WTC11 (cell line): ENCODE measurements at regions not wholly inside any gene's neighbourhood (a gene's known extent, or its start where the extent isn't known, plus 50 kb on each side); places are given as distances from the start of the nearest gene placed in this dataset.

Experiments used
- ATAC-seq: fragments of 200-7000 bp; cut with Tn5 transposase; 2 replicates; pipeline ENCODE4 v1.10.0; 2021; ENCODE audit warnings: mild to moderate bottlenecking, moderate library complexity
- CTCF ChIA-PET: fragments of 300-600 bp; sonication (Branson Sonifier 250); formaldehyde crosslinking; loops from one replicate; lab custom pipeline; 2021; ENCODE audit warnings: antibody characterized with exemption; lab: Charles Lee
- POLR2A ChIA-PET: fragments of 350-600 bp; sonication (Branson Sonifier 250); formaldehyde crosslinking; loops from one replicate; lab custom pipeline; 2021; ENCODE audit warnings: antibody characterized with exemption; lab: Charles Lee
- DNase-seq: peaks from one replicate; pipeline ENCODE4 v3.0.0; 2021; ENCODE audit warnings: low spot score
- H3K27ac Mint-ChIP-seq: 2 replicates; pipeline ENCODE4 v1.8.0; 2021; ENCODE audit warnings: mixed read lengths
- H3K27me3 Mint-ChIP-seq: 2 replicates; pipeline ENCODE4 v1.8.0; 2021; ENCODE audit warnings: low read depth, mild to moderate bottlenecking, moderate library complexity, mixed read lengths
- H3K36me3 Mint-ChIP-seq: 2 replicates; pipeline ENCODE4 v1.8.0; 2021; ENCODE audit warnings: mixed read lengths
- H3K4me1 Mint-ChIP-seq: 2 replicates; pipeline ENCODE4 v1.8.0; 2022; ENCODE audit warnings: mixed read lengths
- H3K4me3 Mint-ChIP-seq: 2 replicates; pipeline ENCODE4 v1.8.0; 2021; ENCODE audit warnings: mild to moderate bottlenecking, moderate library complexity, mixed read lengths
- H3K9me3 Mint-ChIP-seq: 2 replicates; pipeline ENCODE4 v1.8.0; 2021; ENCODE audit warnings: mixed read lengths
- ATF3 ChIP-seq: sonication (generic); formaldehyde crosslinking; conservative IDR thresholded peaks from 2 replicates; pipeline ENCODE4 v1.8.1; 2022; ENCODE audit warnings: mild to moderate bottlenecking, missing genetic modification reagents
- E2F4 ChIP-seq: sonication (generic); formaldehyde crosslinking; IDR thresholded peaks from 2 replicates; pipeline ENCODE4 v1.8.1; 2022; ENCODE audit warnings: low read depth, mild to moderate bottlenecking, moderate library complexity, missing genetic modification reagents, borderline replicate concordance
- EMX1 ChIP-seq: fragments of 250-450 bp; sonication (Bioruptor Pico); IDR thresholded peaks from 2 replicates; pipeline ENCODE4 v1.8.0; 2021; ENCODE audit warnings: mild to moderate bottlenecking
- FOXP1 ChIP-seq: sonication (generic); formaldehyde crosslinking; IDR thresholded peaks from 2 replicates; pipeline ENCODE4 v1.8.0; 2022; ENCODE audit warnings: missing genetic modification reagents, mild to moderate bottlenecking, moderate library complexity, borderline replicate concordance
- HMGA2 ChIP-seq: fragments of 250-450 bp; sonication (Bioruptor Pico); IDR thresholded peaks from 2 replicates; pipeline ENCODE4 v1.4.0; 2021; ENCODE audit warnings: mild to moderate bottlenecking, moderate library complexity
- IRF2 ChIP-seq: sonication (generic); formaldehyde crosslinking; IDR thresholded peaks from 2 replicates; pipeline ENCODE4 v1.8.0; 2022; ENCODE audit warnings: low read depth, missing genetic modification reagents, borderline replicate concordance
- JUN ChIP-seq: sonication (generic); formaldehyde crosslinking; IDR thresholded peaks from 2 replicates; pipeline ENCODE4 v1.8.0; 2023; ENCODE audit warnings: mild to moderate bottlenecking, missing genetic modification reagents
- MAX ChIP-seq: sonication (generic); formaldehyde crosslinking; IDR thresholded peaks from 2 replicates; pipeline ENCODE4 v1.8.0; 2022; ENCODE audit warnings: mild to moderate bottlenecking, missing genetic modification reagents
- NFE2L1 ChIP-seq: sonication (generic); formaldehyde crosslinking; IDR thresholded peaks from 2 replicates; pipeline ENCODE4 v1.8.1; 2023; ENCODE audit warnings: missing genetic modification reagents
- NR1H2 ChIP-seq: sonication (generic); formaldehyde crosslinking; IDR thresholded peaks from 2 replicates; pipeline ENCODE4 v1.9.0; 2021; ENCODE audit warnings: mild to moderate bottlenecking, moderate library complexity, missing genetic modification reagents
- OVOL2 ChIP-seq: fragments of 250-450 bp; sonication (Bioruptor Pico); IDR thresholded peaks from 2 replicates; pipeline ENCODE4 v1.9.0; 2021; ENCODE audit warnings: mild to moderate bottlenecking, borderline replicate concordance
- PRDM15 ChIP-seq: sonication (generic); formaldehyde crosslinking; IDR thresholded peaks from 2 replicates; pipeline ENCODE4 v1.8.0; 2022; ENCODE audit warnings: missing genetic modification reagents
- PRRX2 ChIP-seq: fragments of 250-450 bp; sonication (Bioruptor Pico); IDR thresholded peaks from 2 replicates; pipeline ENCODE4 v1.8.0; 2021; ENCODE audit warnings: mild to moderate bottlenecking
- SOX15 ChIP-seq: fragments of 250-450 bp; sonication (Bioruptor Pico); IDR thresholded peaks from 2 replicates; pipeline ENCODE4 v1.9.0; 2021; ENCODE audit warnings: mild to moderate bottlenecking
- TEAD1 ChIP-seq: sonication (generic); formaldehyde crosslinking; IDR thresholded peaks from 2 replicates; pipeline ENCODE4 v1.8.0; 2022; ENCODE audit warnings: mild to moderate bottlenecking, missing genetic modification reagents
- TP53 ChIP-seq: sonication (generic); formaldehyde crosslinking; IDR thresholded peaks from 2 replicates; pipeline ENCODE4 v1.8.1; 2023; ENCODE audit warnings: mild to moderate bottlenecking, missing genetic modification reagents
- ZNF396 ChIP-seq: fragments of 250-450 bp; sonication (Bioruptor Pico); IDR thresholded peaks from 2 replicates; pipeline ENCODE4 v1.8.0; 2021; ENCODE audit warnings: mild to moderate bottlenecking, moderate library complexity, borderline replicate concordance
- TF ChIP-seq, protein P1 (sequence below): fragments of 250-450 bp; sonication (Bioruptor Pico); IDR thresholded peaks from 2 replicates; pipeline ENCODE4 v1.9.0; 2021; ENCODE audit warnings: moderate library complexity, mild to moderate bottlenecking, inconsistent platforms, borderline replicate concordance
- TF ChIP-seq, protein P2 (sequence below): sonication (generic); formaldehyde crosslinking; IDR thresholded peaks from 2 replicates; pipeline ENCODE4 v1.8.1; 2023; ENCODE audit warnings: mild to moderate bottlenecking, missing genetic modification reagents, moderate library complexity
- TF ChIP-seq, protein P3 (sequence below): sonication (generic); formaldehyde crosslinking; IDR thresholded peaks from 2 replicates; pipeline ENCODE4 v1.8.1; 2023; ENCODE audit warnings: mild to moderate bottlenecking, missing genetic modification reagents
- TF ChIP-seq, protein P4 (sequence below): sonication (generic); formaldehyde crosslinking; IDR thresholded peaks from 2 replicates; pipeline ENCODE4 v1.8.0; 2022; ENCODE audit warnings: mild to moderate bottlenecking, missing genetic modification reagents
- TF ChIP-seq, protein P5 (sequence below): sonication (generic); formaldehyde crosslinking; conservative IDR thresholded peaks from 2 replicates; pipeline ENCODE4 v1.8.1; 2023; ENCODE audit warnings: mild to moderate bottlenecking, low read depth, missing genetic modification reagents, moderate library complexity
- TF ChIP-seq, protein P6 (sequence below): sonication (generic); formaldehyde crosslinking; IDR thresholded peaks from 2 replicates; pipeline ENCODE4 v1.8.1; 2022; ENCODE audit warnings: missing genetic modification reagents, borderline replicate concordance

- TF ChIP-seq, protein P1, sequence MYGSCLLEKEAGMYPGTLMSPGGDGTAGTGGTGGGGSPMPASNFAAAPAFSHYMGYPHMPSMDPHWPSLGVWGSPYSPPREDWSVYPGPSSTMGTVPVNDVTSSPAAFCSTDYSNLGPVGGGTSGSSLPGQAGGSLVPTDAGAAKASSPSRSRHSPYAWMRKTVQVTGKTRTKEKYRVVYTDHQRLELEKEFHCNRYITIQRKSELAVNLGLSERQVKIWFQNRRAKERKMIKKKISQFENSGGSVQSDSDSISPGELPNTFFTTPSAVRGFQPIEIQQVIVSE (CRISPR knock-in tag): no peak
- no peak for TF ChIP-seq TP53 (CRISPR knock-in tag)
- TF ChIP-seq NFE2L1: no peak
- no peak for TF ChIP-seq SOX15 (CRISPR knock-in tag)
- TF ChIP-seq, protein P2, sequence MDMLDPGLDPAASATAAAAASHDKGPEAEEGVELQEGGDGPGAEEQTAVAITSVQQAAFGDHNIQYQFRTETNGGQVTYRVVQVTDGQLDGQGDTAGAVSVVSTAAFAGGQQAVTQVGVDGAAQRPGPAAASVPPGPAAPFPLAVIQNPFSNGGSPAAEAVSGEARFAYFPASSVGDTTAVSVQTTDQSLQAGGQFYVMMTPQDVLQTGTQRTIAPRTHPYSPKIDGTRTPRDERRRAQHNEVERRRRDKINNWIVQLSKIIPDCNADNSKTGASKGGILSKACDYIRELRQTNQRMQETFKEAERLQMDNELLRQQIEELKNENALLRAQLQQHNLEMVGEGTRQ: no peak
- peaks cover 59% of the 10 kb centered on the region for H3K4me1 Mint-ChIP-seq
- CTCF ChIA-PET: no interaction called here
- no peak overlapping the region for H3K4me3 Mint-ChIP-seq
- H3K9me3 Mint-ChIP-seq: no peaks in the 10 kb centered on the region
- H3K27ac Mint-ChIP-seq: no peak overlapping the region
- no peak for ATAC-seq
- H3K27me3 Mint-ChIP-seq: no peaks in the 10 kb centered on the region
- no peaks in the 10 kb centered on the region for H3K36me3 Mint-ChIP-seq
- DNase-seq: no peak
- POLR2A ChIA-PET: no interaction called here
Measured at GRCh38 chr6:155890409-155890808, 434.8 kb upstream of the NOX3 start.

DNA sequence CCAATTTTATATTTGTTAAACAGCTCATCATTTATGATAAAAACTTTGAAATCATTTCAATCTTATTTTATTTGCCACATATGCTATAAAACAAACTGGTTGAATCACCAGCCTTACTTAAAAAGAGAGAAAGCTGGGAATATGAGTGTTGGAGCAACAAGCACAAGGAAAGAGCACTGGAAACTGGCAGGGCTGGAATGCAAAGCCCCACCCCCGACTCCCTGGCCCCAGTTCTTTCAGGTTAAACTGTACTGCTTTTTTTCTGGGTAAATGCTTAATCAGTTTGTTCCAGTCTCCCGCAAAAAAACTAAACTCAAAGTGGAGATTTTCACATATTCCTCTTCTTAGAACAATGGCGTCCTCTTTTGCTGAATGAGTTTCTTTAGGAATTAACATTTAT is 433.8 kb upstream of the NOX3 start:
- Mint-ChIP-seq H3K36me3 (no peaks in the 10 kb centered on the region), H3K9me3 (no peaks in the 10 kb centered on the region), H3K4me1 (peaks cover 50% of the 10 kb centered on the region), H3K27ac (no peak overlapping the region), H3K27me3 (no peaks in the 10 kb centered on the region), H3K4me3 (no peak overlapping the region)
- ChIA-PET POLR2A (no interaction called here), CTCF (no interaction called here)
- TF ChIP-seq JUN (CRISPR knock-in tag) (no peak), PRRX2 (CRISPR knock-in tag) (no peak), OVOL2 (CRISPR knock-in tag) (no peak), PRDM15 (CRISPR knock-in tag) (no peak), TEAD1 (no peak), NFE2L1 (no peak), HMGA2 (CRISPR knock-in tag) (no peak), FOXP1 (CRISPR knock-in tag) (no peak), ATF3 (CRISPR knock-in tag) (no peak), MAX (CRISPR knock-in tag) (no peak), ZNF396 (CRISPR knock-in tag) (no peak), EMX1 (CRISPR knock-in tag) (no peak), NR1H2 (CRISPR knock-in tag) (no peak), E2F4 (CRISPR knock-in tag) (no peak), IRF2 (no peak)
- TF ChIP-seq, protein P3, sequence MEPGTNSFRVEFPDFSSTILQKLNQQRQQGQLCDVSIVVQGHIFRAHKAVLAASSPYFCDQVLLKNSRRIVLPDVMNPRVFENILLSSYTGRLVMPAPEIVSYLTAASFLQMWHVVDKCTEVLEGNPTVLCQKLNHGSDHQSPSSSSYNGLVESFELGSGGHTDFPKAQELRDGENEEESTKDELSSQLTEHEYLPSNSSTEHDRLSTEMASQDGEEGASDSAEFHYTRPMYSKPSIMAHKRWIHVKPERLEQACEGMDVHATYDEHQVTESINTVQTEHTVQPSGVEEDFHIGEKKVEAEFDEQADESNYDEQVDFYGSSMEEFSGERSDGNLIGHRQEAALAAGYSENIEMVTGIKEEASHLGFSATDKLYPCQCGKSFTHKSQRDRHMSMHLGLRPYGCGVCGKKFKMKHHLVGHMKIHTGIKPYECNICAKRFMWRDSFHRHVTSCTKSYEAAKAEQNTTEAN: no peak
- TF ChIP-seq, protein P4, sequence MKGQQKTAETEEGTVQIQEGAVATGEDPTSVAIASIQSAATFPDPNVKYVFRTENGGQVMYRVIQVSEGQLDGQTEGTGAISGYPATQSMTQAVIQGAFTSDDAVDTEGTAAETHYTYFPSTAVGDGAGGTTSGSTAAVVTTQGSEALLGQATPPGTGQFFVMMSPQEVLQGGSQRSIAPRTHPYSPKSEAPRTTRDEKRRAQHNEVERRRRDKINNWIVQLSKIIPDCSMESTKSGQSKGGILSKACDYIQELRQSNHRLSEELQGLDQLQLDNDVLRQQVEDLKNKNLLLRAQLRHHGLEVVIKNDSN (CRISPR knock-in tag): no peak
- TF ChIP-seq, protein P5, sequence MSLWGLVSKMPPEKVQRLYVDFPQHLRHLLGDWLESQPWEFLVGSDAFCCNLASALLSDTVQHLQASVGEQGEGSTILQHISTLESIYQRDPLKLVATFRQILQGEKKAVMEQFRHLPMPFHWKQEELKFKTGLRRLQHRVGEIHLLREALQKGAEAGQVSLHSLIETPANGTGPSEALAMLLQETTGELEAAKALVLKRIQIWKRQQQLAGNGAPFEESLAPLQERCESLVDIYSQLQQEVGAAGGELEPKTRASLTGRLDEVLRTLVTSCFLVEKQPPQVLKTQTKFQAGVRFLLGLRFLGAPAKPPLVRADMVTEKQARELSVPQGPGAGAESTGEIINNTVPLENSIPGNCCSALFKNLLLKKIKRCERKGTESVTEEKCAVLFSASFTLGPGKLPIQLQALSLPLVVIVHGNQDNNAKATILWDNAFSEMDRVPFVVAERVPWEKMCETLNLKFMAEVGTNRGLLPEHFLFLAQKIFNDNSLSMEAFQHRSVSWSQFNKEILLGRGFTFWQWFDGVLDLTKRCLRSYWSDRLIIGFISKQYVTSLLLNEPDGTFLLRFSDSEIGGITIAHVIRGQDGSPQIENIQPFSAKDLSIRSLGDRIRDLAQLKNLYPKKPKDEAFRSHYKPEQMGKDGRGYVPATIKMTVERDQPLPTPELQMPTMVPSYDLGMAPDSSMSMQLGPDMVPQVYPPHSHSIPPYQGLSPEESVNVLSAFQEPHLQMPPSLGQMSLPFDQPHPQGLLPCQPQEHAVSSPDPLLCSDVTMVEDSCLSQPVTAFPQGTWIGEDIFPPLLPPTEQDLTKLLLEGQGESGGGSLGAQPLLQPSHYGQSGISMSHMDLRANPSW (CRISPR knock-in tag): no peak
- TF ChIP-seq, protein P6, sequence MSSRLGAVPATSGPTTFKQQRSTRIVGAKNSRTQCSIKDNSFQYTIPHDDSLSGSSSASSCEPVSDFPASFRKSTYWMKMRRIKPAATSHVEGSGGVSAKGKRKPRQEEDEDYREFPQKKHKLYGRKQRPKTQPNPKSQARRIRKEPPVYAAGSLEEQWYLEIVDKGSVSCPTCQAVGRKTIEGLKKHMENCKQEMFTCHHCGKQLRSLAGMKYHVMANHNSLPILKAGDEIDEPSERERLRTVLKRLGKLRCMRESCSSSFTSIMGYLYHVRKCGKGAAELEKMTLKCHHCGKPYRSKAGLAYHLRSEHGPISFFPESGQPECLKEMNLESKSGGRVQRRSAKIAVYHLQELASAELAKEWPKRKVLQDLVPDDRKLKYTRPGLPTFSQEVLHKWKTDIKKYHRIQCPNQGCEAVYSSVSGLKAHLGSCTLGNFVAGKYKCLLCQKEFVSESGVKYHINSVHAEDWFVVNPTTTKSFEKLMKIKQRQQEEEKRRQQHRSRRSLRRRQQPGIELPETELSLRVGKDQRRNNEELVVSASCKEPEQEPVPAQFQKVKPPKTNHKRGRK (CRISPR knock-in tag): no peak
- ATAC-seq (peak; percentile 35), DNase-seq (peak; percentile 36)
